NCI-H2029 treated with DMSO at 0.1 percent for 48 hours (cell line): ENCODE measurements at regions not wholly inside any gene's neighbourhood (a gene's known extent, or its start where the extent isn't known, plus 50 kb on each side); places are given as distances from the start of the nearest gene placed in this dataset.

Experiments used
- DNase-seq: peaks from one replicate; lab custom pipeline; 2025; lab: John Stamatoyannopoulos, UW

DNA sequence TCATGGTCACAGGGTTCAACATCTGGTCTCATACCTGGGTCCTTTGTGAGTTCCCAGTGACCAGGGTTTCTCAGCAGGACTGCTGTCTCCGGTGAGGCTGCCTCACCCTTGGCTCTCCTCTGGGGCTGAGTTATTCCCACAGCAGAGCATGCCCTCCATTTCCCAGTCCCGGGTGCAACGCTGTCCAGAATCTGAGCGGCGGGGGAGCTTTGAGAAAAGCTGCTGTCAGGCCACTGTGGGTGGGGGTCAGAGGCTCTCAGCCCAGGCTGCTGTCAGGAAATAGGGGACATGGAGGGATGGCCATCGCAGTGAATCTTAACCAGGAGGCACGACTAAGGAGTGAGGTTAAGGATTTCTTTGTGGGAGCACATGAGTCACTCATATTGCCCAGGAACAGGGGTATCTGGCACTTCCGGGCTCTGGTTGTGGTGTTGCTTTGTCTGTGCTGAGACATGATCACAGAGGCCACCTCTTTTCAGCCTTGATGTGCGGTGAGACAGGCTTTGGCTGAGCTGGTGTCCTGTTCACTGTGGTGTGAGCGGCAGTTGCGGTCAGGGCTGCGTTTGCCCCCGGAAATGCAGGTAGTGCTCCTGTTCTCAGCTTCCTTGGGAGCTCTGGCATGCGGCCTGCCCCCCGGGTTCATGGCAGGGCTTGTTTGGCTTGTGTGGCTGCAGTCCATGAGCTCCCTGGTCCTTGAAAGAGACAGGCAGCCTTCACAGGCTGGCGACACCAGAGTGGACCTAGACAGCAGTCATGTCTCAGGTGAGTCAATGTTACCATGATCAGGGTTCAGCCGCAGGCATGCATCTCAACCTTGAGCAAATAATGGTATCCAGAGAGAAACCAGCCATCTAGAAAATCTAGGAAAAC is 310.7 kb upstream of the MYT1L start:
- DNase-seq = no peak

DNA sequence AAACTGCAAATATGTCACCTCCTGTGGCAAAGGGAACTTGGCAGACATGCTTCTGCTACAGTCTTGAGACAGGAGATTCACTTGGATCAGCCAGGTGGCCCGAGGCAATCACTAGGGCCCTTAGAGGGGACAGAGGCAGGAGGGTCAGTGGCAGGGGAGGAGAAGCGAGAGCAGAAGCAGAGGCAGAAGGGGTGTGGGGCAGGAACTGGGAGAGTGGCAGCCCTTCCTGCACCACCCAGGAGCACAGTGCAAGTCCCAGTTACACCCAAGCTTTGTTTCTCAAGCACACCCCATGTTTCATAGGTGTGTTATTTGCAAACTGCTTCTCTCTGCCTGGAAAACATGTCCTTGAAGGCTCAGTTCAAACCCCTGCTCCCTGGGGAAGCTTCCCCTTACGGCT is 309.7 kb upstream of the MYT1L start:
- DNase-seq = no peak

- no peak for DNase-seq
Observed at GRCh38 chr2:2640371-2640770, 309.3 kb upstream of the MYT1L start.

- DNase-seq = no peak
Observed at GRCh38 chr2:2639251-2640139, 308.4 kb upstream of the MYT1L start.

GRCh38 chr2:2638547-2639220 is 307.6 kb upstream of the MYT1L start:
- DNase-seq = no peak

DNA sequence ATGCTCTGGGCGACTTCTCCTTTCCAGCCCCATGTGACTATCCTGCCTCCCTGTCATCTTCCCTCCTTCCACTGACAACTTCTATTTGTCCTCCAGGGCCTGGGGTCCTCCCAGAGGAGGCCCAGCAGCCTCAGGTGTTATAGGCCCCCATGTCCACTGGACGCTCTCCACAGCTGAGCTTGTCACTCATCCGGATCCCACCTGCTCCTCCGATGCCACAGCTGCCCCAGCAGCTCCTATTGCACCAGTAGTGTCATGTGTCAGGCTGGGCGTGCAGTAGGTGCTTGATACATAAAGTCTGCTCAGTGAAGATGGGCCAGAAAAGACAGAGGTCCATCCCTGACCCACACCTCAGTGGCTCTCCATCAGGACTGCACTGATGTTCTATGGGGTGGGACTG is 305.7 kb upstream of the MYT1L start:
- no peak for DNase-seq

DNA sequence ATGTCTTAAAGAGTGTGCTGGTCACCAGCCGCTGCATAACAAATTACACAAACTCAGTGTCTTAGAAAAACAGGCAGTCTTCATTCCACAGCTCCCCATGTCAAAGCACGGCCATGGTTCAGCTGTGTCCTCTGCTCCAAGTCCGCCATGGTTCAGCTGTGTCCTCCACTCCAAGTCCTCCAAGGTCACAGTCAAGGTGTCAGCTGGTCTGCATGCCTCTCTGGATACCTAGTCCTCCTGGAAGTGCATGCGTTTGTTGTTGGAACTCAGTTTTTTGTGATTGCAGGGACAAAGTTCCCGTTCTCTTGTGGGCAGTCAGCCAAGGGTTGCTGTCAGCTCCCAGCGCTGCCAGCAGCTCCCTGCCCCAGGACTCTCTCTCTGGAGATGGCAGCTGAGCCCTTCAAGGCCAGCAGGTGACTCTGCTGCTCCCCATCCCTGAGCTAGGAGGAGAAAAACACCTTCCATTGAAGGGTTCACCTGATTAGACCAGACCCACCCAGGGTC is 304.0 kb upstream of the MYT1L start:
- no peak for DNase-seq

GRCh38 chr2:2633017-2633416 is 301.9 kb upstream of the MYT1L start:
- DNase-seq = no peak

DNA sequence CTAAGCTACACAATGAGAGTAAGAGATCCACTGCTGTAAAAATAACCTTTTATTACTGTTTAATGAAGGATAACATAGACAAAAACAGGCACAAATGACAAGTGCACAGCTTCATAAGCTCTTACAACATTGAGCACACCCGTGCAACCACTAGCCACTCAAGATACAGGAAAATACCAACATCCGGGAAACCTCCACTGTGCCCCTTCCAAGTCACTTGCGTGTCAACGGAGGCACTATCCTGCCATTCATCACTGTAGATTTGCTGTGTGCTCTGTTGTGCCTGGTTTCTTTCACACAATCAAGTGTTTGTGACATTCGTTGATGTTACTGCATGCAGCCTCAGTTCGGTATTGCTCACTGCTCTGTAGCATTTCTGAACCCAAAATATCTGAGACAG is 292.9 kb upstream of the MYT1L start:
- no peak for DNase-seq

- no peak for DNase-seq
Observed at GRCh38 chr2:2621855-2622254, 290.8 kb upstream of the MYT1L start.

GRCh38 chr2:2620604-2621003 is 289.5 kb upstream of the MYT1L start:
- DNase-seq = no peak

- no peak for DNase-seq
Observed at GRCh38 chr2:2619995-2620394, 288.9 kb upstream of the MYT1L start.

DNA sequence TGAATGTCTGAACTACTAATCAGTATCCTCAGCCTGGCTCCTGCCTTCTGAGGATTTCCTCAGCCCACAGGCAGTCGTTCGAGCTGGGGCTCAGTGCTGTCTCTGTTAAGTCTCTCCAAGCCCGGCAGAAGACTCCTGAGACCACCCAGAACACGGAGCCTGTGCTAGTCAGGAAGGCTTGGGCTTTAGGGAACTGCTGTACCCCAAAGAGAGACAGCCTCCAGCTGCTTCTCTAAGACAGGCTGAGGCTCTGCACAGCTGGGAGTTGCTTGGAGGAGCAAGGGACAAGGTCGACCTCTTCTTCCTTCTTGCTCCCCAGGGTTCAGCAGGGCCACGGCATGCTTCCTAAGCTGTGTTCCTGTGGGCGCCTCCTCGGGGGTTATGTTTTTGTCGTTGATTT is 283.4 kb upstream of the MYT1L start:
- DNase-seq = no peak

GRCh38 chr2:2613279-2614199 is 282.5 kb upstream of the MYT1L start:
- peak; percentile 92 for DNase-seq

GRCh38 chr2:2610751-2611150 is 279.7 kb upstream of the MYT1L start:
- DNase-seq = no peak

- no peak for DNase-seq
Observed at GRCh38 chr2:2600366-2600765, 269.3 kb upstream of the MYT1L start.

DNA sequence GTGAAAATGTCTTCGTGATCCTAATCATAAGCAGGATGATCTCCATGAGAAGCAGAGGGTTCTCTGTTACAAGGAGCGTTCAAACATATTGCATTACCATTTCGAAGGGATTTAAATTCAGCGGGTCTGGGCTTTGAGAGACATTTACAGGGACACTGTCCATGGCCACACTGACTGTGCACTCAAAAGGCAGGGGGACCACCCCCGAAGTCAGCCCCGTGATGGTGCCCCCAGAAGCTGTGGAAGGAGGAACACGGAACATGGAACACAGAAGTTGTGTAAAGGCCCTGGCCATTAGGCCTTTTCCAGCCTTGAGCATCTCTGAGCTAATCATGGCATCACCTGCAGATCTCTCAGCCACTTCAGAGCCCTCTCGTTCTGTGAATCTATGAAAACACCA is 268.4 kb upstream of the MYT1L start:
- no peak for DNase-seq

DNA sequence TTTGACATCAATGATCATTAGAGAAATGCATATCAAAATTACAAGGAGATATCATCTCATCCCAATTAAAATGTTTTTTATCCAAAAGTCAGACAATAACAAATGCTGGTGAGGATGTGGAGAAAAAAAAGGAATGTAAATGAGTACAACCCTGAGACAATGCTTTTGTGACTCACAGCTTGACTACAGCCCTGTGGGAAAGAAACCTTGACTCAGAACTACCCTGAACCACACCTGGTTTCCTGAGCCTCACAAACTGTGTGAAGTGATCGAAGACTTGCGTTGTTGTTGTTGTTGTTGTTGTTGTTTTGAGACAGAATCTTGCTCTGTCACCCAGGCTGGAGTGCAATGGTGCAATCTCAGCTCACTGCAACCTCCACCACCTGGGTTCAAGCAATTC is 266.6 kb upstream of the MYT1L start:
- DNase-seq = no peak

DNA sequence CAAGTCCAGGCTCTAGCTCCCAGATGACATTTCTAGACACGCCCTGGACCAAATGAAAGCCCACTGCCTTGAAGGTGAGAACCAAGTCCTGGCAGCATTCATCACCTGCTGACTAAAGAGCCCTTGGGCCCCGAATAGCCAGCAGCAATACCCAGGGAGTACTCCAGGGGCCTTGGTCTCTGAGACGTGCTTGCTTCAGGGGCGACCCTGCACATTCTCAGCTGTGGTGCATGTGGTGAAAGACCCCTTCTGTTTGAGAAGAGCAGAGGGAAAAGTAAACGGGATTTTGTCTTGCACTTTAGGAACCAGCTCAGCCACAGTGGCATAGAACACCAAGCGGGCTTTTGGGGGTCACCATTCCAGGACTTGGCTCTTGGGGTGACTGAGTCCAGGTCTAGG is 260.5 kb upstream of the MYT1L start:
- DNase-seq = no peak

DNA sequence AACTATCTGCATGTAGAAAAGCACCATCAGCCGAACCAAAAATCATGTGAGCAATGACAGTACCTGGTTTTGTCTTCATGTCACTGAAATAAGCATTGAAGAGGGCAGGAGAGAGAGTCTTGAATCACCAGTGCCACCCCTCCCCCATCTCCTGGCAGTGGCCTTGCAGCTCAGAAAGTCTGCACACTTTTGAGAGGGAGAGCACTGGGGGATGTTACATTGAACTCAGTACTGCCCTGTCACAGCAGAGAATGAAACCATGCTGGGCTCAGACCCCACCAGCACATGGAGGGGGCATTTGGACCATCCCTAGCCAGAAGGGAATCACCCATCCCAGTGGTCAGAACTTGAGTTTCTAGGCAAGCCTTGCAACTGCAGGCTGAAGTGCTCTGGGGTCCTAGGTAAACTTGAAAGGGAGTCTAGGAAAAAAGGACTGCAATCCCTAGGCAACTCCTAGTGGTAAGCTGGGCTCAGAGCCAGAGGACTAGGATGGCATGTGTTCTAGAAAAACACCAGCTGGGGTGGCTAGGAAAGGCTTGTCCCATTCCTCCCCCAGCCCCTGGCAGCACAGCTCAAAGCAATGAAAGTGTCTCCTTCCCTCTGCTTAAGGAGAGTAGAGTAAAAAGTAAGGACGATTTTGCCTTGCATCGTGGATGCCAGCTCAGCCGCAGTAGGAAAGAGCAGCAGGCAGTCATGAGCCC is 259.9 kb upstream of the MYT1L start:
- DNase-seq = no peak

GRCh38 chr2:2590141-2590540 is 259.1 kb upstream of the MYT1L start:
- DNase-seq = no peak
